ENCODE measurements at regions not wholly inside any gene's neighbourhood (a gene's known extent, or its start where the extent isn't known, plus 50 kb on each side); places are given as distances from the start of the nearest gene placed in this dataset.

- TF ChIP-seq POLR2A (IDR thresholded peaks at IDR 0.05), result no peak
- no peak for TF ChIP-seq POLR2AphosphoS5 (IDR thresholded peaks at IDR 0.05)
- TF ChIP-seq, protein P1, sequence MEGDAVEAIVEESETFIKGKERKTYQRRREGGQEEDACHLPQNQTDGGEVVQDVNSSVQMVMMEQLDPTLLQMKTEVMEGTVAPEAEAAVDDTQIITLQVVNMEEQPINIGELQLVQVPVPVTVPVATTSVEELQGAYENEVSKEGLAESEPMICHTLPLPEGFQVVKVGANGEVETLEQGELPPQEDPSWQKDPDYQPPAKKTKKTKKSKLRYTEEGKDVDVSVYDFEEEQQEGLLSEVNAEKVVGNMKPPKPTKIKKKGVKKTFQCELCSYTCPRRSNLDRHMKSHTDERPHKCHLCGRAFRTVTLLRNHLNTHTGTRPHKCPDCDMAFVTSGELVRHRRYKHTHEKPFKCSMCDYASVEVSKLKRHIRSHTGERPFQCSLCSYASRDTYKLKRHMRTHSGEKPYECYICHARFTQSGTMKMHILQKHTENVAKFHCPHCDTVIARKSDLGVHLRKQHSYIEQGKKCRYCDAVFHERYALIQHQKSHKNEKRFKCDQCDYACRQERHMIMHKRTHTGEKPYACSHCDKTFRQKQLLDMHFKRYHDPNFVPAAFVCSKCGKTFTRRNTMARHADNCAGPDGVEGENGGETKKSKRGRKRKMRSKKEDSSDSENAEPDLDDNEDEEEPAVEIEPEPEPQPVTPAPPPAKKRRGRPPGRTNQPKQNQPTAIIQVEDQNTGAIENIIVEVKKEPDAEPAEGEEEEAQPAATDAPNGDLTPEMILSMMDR (IDR thresholded peaks at IDR 0.05), result no peak
- Histone ChIP-seq H3K4me1 (replicated peaks) (no peaks in the 10 kb centered on the region), H3K27me3 (replicated peaks; ENCODE audit: insufficient read depth) (peaks cover 3% of the 10 kb centered on the region), H3K27ac (no peak overlapping the region), H3K9me3 (no peaks in the 10 kb centered on the region), H3K36me3 (no peaks in the 10 kb centered on the region), H3K4me3 (no peak overlapping the region)
- intact Hi-C loops (cut with DNase I), result no loop called here
- 51% methylated on average over 19 of the region's 19 CpGs for WGBS
- no peak for DNase-seq (ENCODE audit: low spot score)
These were observed 53.7 kb upstream of the SHH start for GRCh38 chr7:155865830-155866525.

- Histone ChIP-seq H3K27me3 (replicated peaks; ENCODE audit: insufficient read depth) (peaks cover 3% of the 10 kb centered on the region), H3K27ac (no peak overlapping the region), H3K9me3 (no peaks in the 10 kb centered on the region), H3K36me3 (no peaks in the 10 kb centered on the region), H3K4me3 (no peak overlapping the region), H3K4me1 (replicated peaks) (no peaks in the 10 kb centered on the region)
- no peak for DNase-seq (ENCODE audit: low spot score)
- TF ChIP-seq, protein P1 (IDR thresholded peaks at IDR 0.05), result no peak
- TF ChIP-seq POLR2A (IDR thresholded peaks at IDR 0.05) (no peak), POLR2AphosphoS5 (IDR thresholded peaks at IDR 0.05) (no peak)
- intact Hi-C loops (cut with DNase I), result no loop called here
- WGBS, result 83% methylated on average over 9 of the region's 11 CpGs
These were observed 52.9 kb upstream of the SHH start for GRCh38 chr7:155864991-155865690.

DNA sequence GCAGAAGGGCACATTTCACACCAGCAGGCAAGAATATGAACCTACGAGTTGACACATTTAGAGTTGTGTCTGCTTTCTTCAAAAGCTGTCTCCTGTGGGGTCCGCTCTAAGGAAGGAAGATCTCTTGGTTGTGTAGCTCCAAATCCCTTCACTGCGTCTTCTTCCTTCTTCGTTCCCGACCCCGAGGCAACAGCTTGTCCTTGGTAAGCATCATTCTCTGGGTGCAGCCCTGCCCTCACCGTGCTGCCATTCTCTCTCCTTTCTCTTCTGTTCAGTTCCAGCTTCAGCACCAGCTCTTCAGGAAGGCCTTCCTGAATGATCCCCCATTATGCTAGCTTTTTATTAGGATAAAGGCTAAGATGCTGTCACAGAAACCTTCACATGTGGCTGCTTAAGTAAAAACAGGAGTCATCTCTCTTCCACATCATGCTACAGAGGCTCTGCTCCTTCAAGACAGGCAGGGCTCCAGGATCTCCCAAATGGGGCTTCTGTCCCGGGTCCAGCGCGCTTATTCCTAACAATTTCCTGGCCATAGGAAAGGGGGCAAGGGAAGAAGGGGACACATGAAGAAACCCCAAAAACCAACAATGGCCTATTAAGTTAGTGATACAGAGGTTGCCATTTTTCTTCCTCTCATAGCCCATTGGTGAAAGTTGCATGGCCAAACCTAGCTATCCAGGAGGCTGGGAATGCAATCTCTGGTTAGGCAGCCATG, 52.2 kb upstream of the SHH start:
- no peak overlapping the region for H3K4me3 ChIP-seq
- no peaks in the 10 kb centered on the region for H3K4me1 ChIP-seq (replicated peaks)
- no peaks in the 10 kb centered on the region for H3K36me3 ChIP-seq
- peaks cover 3% of the 10 kb centered on the region for H3K27me3 ChIP-seq (replicated peaks; ENCODE audit: insufficient read depth)
- no peak for DNase-seq (ENCODE audit: low spot score)
- H3K9me3 ChIP-seq, result no peaks in the 10 kb centered on the region
- WGBS, result 83% methylated on average over 10 of the region's 10 CpGs
- no peak overlapping the region for H3K27ac ChIP-seq
- no peak for TF ChIP-seq POLR2A (IDR thresholded peaks at IDR 0.05)
- TF ChIP-seq, protein P1 (IDR thresholded peaks at IDR 0.05), result no peak
- intact Hi-C loops (cut with DNase I), result no loop called here

DNA sequence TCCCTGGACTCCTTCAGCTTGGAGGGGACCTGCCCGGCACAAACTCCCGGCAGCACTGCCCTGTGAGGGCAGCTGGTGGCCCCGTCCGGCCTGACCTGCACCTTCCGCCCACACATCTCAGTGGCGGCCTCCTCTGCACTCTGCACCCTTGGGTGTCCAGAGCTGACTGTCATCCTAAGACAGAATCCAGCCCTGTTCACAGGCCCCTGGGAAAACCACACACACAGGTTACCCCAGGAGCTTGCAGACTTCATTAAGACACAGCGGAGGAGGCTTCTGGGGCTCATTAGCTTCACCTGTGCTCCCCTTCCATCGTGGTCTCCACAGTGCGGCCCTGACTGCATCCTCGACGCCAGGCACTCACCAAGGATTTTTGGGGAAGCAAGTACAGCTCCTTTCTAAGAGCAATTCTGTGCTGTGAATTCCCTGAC, 51.5 kb upstream of the SHH start:
- Histone ChIP-seq H3K4me3 (no peak overlapping the region), H3K27me3 (replicated peaks; ENCODE audit: insufficient read depth) (peaks cover 3% of the 10 kb centered on the region), H3K9me3 (no peaks in the 10 kb centered on the region), H3K27ac (no peak overlapping the region), H3K4me1 (replicated peaks) (no peaks in the 10 kb centered on the region), H3K36me3 (no peaks in the 10 kb centered on the region)
- intact Hi-C loops (cut with DNase I), result no loop called here
- no peak for DNase-seq (ENCODE audit: low spot score)
- 95% methylated on average over 11 of the region's 11 CpGs for WGBS
- TF ChIP-seq, protein P1 (IDR thresholded peaks at IDR 0.05), result no peak
- TF ChIP-seq POLR2AphosphoS5 (IDR thresholded peaks at IDR 0.05) (no peak), POLR2A (IDR thresholded peaks at IDR 0.05) (no peak)
